Calu3 (cell line): ENCODE measurements at regions not wholly inside any gene's neighbourhood (a gene's known extent, or its start where the extent isn't known, plus 50 kb on each side); places are given as distances from the start of the nearest gene placed in this dataset.
"Not testable (repeated sequence)": the region's sequence is repeated elsewhere in the genome, so short reads cannot be mapped to it uniquely, and the experiment has no call there.

Experiments used
- BruUV-seq: library from RNA; stranded (reverse); fragments of 400-500 nt; replicated peaks from 2 replicates; lab custom pipeline; 2021; lab: Mats Ljungman, UMichigan
- CTCF ChIA-PET: fragments of 300-600 bp; sonication (Branson Sonifier 250); formaldehyde crosslinking; loops from one replicate; lab custom pipeline; 2022; ENCODE audit warnings: antibody characterized with exemption; lab: Charles Lee
- DNase-seq: peaks from one replicate; pipeline ENCODE4 v3.0.0; 2022
- H3K27ac Mint-ChIP-seq: one replicate; pipeline ENCODE4 v1.8.0; 2022; ENCODE audit warnings: mixed read lengths; ENCODE audit not compliant: unreplicated experiment
- H3K27me3 Mint-ChIP-seq: one replicate; pipeline ENCODE4 v1.8.0; 2022; ENCODE audit warnings: mixed read lengths; ENCODE audit not compliant: unreplicated experiment
- H3K36me3 Mint-ChIP-seq: one replicate; pipeline ENCODE4 v1.8.0; 2022; ENCODE audit warnings: mild to moderate bottlenecking, moderate library complexity, mixed read lengths; ENCODE audit not compliant: insufficient read depth, unreplicated experiment
- H3K4me1 Mint-ChIP-seq: one replicate; pipeline ENCODE4 v1.8.0; 2022; ENCODE audit warnings: mild to moderate bottlenecking, low read depth, mixed read lengths; ENCODE audit not compliant: unreplicated experiment
- H3K4me3 Mint-ChIP-seq: one replicate; pipeline ENCODE4 v1.8.0; 2022; ENCODE audit warnings: mild to moderate bottlenecking, low read depth, moderate library complexity, mixed read lengths; ENCODE audit not compliant: unreplicated experiment
- H3K9me3 Mint-ChIP-seq: one replicate; pipeline ENCODE4 v1.8.0; 2022; ENCODE audit warnings: low read depth, mixed read lengths; ENCODE audit not compliant: unreplicated experiment
- intact Hi-C: fragments of 100-400 bp; cut with micrococcal nuclease; formaldehyde crosslinking; loops from one replicate; pipeline ENCODE4 v1.10.0; 2022; ENCODE audit not compliant: unreplicated experiment
- TF ChIP-seq, protein P1 (sequence below): fragments of 200-600 bp; IDR thresholded peaks from one replicate; pipeline ENCODE4 v1.8.0; 2022; ENCODE audit warnings: antibody characterized with exemption; ENCODE audit not compliant: unreplicated experiment

DNA sequence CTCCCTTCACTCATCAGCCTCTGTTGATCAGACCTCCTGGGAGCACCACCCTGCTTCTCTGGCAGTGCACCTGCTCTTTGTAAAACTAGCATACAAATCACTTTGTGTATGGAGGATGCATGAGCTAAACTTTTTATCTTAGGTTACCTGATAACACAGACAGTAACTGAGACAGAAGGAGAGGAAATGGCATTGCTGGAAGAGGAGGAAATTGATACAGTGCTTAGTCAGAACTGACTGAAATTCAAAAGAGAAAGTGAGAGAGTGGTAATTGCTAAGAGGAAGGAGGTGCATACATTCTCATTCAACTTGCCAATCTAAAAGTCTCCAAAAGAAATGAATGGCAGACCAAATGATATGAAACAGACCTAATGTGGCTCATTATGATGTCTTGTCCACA lies 1120.7 kb downstream of the GATA3 start:
- CTCF ChIA-PET: no interaction called here
- Mint-ChIP-seq H3K4me1 (peaks cover 16% of the 10 kb centered on the region), H3K27me3 (no peaks in the 10 kb centered on the region), H3K27ac (no peak overlapping the region), H3K9me3 (peaks cover 3% of the 10 kb centered on the region), H3K36me3 (no peaks in the 10 kb centered on the region), H3K4me3 (no peak overlapping the region)
- no peak for DNase-seq
- BruUV-seq: no TSS peak
- intact Hi-C loops: no loop called here
- TF ChIP-seq, protein P1, sequence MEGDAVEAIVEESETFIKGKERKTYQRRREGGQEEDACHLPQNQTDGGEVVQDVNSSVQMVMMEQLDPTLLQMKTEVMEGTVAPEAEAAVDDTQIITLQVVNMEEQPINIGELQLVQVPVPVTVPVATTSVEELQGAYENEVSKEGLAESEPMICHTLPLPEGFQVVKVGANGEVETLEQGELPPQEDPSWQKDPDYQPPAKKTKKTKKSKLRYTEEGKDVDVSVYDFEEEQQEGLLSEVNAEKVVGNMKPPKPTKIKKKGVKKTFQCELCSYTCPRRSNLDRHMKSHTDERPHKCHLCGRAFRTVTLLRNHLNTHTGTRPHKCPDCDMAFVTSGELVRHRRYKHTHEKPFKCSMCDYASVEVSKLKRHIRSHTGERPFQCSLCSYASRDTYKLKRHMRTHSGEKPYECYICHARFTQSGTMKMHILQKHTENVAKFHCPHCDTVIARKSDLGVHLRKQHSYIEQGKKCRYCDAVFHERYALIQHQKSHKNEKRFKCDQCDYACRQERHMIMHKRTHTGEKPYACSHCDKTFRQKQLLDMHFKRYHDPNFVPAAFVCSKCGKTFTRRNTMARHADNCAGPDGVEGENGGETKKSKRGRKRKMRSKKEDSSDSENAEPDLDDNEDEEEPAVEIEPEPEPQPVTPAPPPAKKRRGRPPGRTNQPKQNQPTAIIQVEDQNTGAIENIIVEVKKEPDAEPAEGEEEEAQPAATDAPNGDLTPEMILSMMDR: no peak

DNA sequence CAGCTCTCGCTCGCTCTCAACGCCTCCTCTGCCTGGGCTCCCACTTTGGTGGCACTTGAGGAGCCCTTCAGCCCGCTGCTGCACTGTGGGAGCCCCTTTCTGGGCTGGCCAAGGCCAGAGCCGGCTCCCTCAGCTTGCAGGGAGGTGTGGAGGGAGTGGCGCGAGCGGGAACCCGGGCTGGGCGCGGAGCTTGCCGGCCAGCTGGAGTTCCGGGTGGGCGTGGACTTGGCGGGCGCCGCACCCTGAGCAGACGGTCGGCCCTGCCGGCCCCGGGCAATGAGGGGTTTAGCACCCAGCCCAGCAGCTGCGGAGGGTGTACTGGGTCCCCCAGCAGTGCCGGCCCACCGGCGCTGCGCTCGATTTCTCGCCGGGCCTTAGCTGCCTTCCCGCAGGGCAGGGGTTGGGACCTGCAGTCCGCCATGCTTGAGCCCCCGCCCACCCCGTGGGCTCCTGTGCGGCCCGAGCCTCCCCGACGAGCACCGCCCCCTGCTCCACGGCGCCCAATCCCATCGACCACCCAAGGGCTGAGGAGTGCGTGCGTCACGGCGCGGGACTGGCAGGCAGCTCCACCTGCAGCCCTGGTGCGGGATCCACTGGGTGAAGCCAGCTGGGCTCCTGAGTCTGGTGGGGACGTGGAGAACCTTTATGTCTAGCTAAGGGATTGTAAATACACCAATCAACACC lies 1128.9 kb downstream of the GATA3 start:
- H3K27me3 Mint-ChIP-seq, H3K4me1 Mint-ChIP-seq, H3K36me3 Mint-ChIP-seq, intact Hi-C loops, H3K4me3 Mint-ChIP-seq, DNase-seq, H3K27ac Mint-ChIP-seq, H3K9me3 Mint-ChIP-seq, BruUV-seq: not testable (repeated sequence)
- CTCF ChIA-PET: interaction anchor here (0.6 kb wide), 1 partner anchor 1006 kb away, joined by 6 read pairs; no protein-coding TSS in a partner anchor

DNA sequence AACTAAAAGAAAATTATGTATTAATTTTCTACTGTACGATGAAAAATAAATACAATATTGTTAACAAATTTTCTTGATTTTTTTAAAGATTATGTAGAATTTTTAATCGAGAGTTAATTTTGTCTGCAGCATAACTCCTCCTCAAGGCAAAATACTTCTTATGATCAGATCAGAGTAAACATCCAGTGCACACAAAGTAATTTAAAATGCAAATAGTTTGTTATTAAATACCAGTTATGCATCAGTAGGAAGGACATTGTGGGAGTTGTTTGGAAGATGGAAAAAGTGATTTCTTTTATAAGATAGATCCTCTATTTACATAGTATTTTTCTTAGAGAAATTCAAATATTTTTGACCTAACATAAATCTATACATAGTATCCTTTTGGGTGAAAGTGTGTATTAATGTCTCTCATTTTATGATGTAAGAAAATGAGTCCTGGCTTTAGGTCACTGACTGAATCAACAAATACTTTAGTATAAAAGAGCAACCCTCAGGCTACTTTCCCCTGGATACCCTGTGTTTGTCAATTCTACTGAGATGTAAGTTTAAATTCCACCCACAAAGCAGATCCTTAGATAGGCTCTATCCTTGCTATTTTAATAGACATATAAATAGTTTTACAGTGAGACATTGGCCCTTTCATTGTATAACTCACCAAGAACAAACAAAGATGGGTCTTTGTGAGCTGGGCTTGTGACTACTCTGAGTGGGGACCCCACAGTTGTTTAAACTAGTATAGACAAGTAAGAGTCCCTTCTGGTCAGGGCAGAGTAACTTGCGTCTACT lies 1133.7 kb downstream of the GATA3 start:
- no peak overlapping the region for H3K27ac Mint-ChIP-seq
- CTCF ChIA-PET: no interaction called here
- H3K9me3 Mint-ChIP-seq: no peaks in the 10 kb centered on the region
- H3K36me3 Mint-ChIP-seq: no peaks in the 10 kb centered on the region
- H3K4me3 Mint-ChIP-seq: no peak overlapping the region
- no peaks in the 10 kb centered on the region for H3K27me3 Mint-ChIP-seq
- intact Hi-C loops: no loop called here
- TF ChIP-seq, protein P1: no peak
- BruUV-seq: no TSS peak
- no peaks in the 10 kb centered on the region for H3K4me1 Mint-ChIP-seq
- no peak for DNase-seq

DNA sequence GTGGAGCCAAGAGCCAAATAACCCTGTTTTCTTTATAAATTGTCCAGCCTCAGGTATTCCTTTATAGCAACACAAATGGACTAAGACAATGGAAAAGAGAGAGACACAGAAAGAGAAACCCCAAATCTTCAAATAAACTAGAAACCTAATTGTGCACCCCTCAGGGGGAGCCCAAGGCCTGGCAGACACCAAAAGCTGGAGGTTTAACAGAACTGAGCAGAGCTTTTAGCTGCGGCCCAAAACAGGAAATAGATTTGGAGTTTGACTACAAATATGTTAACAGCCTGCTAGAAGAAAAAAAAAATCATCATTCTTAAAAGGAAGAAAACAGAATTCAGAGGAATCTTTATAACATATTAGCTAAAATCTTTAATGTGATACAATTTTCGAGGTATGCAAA lies 1135.0 kb downstream of the GATA3 start:
- BruUV-seq: no TSS peak
- no peak for DNase-seq
- Mint-ChIP-seq H3K9me3 (no peaks in the 10 kb centered on the region), H3K36me3 (no peaks in the 10 kb centered on the region), H3K4me3 (no peak overlapping the region), H3K27me3 (no peaks in the 10 kb centered on the region), H3K27ac (no peak overlapping the region), H3K4me1 (no peaks in the 10 kb centered on the region)
- CTCF ChIA-PET: interaction anchor here (0.9 kb wide), 1 partner anchor 20 kb away, joined by 3 read pairs; no protein-coding TSS in a partner anchor
- TF ChIP-seq, protein P1: no peak
- intact Hi-C loops: no loop called here

DNA sequence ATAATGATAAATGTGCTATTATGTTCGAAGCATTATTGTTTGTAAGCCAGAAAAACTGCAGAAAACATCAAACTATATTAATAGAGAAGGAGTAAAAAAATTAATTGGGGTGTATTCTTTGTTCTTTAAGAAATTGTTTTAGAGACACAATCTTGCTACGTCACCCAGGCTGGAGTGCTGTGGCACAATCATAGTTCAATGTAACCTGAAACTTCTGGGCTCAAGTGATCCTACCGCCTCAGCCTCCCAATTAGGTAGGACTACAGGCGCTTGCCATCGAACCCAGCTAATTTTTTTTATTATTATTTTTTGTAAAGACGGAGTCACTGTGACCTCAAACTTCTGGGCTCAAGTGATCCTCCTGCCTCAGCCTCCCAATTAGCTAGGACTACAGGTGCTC lies 1138.6 kb downstream of the GATA3 start:
- Mint-ChIP-seq H3K27ac (no peak overlapping the region), H3K27me3 (no peaks in the 10 kb centered on the region), H3K36me3 (no peaks in the 10 kb centered on the region), H3K4me3 (no peak overlapping the region), H3K9me3 (no peaks in the 10 kb centered on the region), H3K4me1 (no peaks in the 10 kb centered on the region)
- intact Hi-C loops: no loop called here
- TF ChIP-seq, protein P1: no peak
- BruUV-seq: no TSS peak
- CTCF ChIA-PET: no interaction called here
- DNase-seq: no peak
